Upper lobe of left lung (tissue), 4 donors: ENCODE measurements at regions not wholly inside any gene's neighbourhood (a gene's known extent, or its start where the extent isn't known, plus 50 kb on each side); places are given as distances from the start of the nearest gene placed in this dataset.

Source experiments
- POLR2AphosphoS5 ChIP-seq, 2 donors: sonication (generic); formaldehyde crosslinking; IDR thresholded peaks; one replicate each; pipeline ENCODE4 v1.5.1; 2017; ENCODE audit warnings: antibody characterized with exemption in 2 of 2
- TF ChIP-seq, protein P1 (sequence below), 6 experiments: fragments of 450-650 bp in 4 of 6; fragments of 200-600 bp in 2 of 6; sonication (generic) in 2 of 6; IDR thresholded peaks; one replicate each; pipeline ENCODE4 v1.5.1; 2016 to 2019; ENCODE audit warnings: antibody characterized with exemption in 6 of 6

DNA sequence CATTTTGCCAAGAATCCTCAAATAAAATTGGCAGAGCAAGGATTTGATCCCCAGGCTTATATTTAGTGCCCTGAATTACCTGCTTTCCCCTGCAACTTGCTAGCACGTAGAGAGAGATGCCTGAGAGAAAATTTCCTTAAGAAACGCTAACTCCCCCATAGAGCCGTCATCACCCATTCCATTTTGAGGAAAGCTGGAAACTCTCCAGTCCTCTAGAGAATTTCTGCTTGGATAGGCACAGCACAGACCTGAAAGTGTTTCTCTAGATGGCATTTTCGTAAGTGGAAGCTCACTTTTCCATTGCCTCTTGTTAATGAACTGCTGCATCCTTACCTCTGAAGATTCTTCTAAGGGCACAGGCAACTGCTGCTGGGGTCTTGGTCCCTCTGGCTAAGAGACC lies 277.8 kb upstream of the SIX2 start:
- TF ChIP-seq, protein P1, sequence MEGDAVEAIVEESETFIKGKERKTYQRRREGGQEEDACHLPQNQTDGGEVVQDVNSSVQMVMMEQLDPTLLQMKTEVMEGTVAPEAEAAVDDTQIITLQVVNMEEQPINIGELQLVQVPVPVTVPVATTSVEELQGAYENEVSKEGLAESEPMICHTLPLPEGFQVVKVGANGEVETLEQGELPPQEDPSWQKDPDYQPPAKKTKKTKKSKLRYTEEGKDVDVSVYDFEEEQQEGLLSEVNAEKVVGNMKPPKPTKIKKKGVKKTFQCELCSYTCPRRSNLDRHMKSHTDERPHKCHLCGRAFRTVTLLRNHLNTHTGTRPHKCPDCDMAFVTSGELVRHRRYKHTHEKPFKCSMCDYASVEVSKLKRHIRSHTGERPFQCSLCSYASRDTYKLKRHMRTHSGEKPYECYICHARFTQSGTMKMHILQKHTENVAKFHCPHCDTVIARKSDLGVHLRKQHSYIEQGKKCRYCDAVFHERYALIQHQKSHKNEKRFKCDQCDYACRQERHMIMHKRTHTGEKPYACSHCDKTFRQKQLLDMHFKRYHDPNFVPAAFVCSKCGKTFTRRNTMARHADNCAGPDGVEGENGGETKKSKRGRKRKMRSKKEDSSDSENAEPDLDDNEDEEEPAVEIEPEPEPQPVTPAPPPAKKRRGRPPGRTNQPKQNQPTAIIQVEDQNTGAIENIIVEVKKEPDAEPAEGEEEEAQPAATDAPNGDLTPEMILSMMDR (IDR thresholded peaks at IDR 0.05): no peak
- TF ChIP-seq POLR2AphosphoS5 (IDR thresholded peaks at IDR 0.05): no peak
